Activated CD4-positive, alpha-beta T cell treated with anti-CD3 and anti-CD28 coated beads for 4 hours (primary cell): ENCODE measurements at regions not wholly inside any gene's neighbourhood (a gene's known extent, or its start where the extent isn't known, plus 50 kb on each side); places are given as distances from the start of the nearest gene placed in this dataset.

Source experiments
- DNase-seq, 2 donors: peaks; one replicate each; pipeline ENCODE4 v3.0.0-alpha.2; 2020

DNA sequence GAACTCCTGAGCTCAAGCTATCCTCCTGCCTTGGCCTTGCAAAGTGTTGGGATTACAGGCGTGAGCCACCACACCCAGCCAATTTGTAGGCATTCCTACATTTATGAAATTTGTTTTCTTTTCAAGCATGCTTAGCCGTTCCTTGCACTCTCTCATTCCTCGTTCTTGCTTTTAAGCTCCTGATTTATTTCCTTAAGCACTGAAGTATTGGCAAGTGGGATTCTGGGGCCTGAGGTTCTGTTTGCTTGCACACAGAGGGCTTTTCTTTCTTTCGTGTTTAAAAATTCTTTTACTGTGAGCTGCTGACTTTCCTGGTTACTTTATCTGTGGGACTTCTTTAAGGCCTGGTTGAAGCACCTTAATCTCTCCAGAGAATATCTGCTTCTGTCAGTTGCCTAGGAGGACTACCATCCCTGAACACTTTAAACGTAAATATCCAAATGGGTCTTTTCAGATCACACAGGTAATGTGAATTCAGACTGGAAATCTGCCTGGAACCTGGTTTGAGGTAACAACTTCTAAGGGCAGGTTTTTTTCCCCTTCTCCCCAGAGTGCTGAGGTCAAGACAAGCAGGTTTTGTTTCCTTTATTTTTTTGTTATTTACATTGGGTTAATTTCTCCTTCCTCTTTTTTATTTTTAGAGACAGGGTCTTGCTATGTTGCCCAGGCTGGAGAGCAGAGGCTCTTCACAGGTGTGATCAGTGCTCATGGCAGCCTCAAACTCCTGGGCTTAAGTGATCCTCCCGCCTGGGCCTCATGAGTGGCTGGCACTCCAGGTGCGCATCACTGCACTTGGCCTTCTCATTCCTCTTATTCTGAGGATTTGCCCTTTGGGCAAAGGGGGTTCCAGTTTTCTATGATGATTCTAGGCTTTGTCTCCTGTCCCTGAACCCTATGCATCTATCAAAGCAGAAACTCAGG is 102.9 kb downstream of the PFKFB3 start:
- no peak for DNase-seq

DNA sequence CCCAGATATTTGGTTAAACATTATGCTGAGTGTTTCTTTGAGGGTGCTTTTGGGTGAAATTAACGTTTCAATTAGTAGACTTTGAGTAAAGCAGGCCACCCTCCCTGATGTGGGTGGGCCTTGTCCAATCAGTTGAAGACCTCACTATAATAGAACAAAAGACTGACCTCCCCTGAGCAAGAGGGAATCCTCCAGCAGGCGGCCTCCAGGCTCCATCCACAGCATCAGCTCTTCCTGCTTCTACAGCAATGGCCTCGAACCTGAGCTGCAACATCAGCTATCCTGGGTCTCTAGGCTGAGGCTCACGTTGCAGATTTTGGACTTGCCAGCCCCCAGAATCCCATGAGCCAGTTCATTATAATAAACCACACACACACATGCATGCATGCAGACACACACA is 104.2 kb downstream of the PFKFB3 start:
- DNase-seq = no peak

DNA sequence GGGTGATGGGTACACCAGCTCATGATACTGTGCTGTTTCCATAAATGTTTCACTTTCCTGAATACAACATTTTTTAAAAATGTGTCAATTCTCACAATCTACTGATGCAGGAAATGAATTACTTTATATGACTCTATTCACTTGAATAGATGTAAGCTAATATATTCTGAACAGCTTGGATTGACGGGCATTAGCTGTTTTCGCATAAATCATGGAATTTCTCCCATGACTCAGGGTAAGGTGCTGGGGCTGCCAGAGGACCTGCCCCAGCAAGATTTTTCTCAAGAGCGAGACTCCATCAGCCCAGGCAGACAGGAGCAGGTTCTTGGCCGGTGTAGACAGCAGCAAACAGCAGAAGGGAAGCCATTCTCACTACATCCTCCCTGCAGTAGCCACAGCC is 107.1 kb downstream of the PFKFB3 start:
- no peak for DNase-seq

DNA sequence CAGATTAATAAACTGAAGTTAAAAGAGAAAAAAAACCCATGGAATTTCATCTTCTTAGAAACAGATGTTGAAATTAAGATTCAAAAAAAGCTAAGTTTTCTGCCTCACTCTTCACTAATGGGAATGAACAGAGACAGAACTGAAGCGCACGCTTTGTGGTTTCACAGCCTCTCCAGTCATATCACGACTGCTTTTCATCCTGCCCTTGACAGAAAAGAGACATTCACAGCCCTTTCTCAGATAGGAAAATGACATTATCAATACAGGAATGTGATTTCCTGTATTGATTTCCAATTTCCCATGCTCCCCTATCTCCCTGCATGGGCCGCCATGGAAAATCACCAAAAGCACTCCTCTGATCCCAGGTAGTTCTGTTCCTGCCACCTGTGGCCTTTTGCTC is 108.2 kb downstream of the PFKFB3 start:
- DNase-seq = no peak

DNA sequence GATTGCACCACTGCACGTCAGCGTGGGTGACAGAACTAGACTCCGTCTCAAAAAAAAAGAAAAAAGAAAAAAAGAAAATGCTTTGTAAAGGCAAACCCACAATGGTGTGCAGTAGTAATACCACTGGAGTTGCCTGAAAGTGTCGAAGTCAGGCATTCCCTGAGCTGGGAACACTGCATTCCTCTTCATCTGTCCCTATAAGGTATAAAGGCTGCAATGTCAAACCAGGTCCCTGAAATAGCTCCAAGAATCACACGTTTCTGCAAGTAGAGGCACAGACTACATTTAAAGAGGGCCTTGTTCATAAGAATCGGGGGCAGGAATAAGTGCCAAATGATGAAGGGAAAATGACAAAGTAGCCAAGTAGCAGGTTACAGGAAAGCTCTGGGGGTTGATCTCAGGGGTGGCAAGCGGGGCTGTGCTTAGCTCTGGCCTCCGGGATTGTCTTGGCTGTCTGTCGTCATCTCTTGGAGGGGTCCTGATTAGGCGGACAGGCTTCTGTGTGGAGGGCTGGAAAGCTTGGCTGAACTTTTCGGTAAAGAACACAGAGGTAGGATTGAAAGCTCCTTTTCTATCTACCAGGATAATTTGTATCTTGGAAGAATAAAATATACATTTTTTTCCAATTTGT is 109.1 kb downstream of the PFKFB3 start:
- DNase-seq = no peak

DNA sequence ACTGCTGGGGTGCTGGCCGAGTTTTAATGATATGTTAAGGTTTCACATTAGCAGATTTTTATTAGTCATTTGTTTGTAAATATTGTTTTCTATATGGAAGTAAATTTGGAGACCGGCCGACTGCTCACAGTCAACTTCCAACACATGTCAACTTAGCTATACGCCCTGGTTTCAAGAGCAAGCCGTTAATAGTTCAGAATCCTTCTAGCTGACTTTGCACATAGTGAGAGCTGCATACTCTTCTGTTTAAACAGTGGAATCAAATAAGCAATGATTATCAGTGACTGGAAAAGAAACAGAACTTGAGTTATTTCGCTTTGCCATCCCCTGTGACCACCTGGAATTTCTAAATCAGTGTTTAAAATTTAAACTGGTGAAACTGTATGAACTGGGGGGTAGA is 109.9 kb downstream of the PFKFB3 start:
- DNase-seq = no peak

DNA sequence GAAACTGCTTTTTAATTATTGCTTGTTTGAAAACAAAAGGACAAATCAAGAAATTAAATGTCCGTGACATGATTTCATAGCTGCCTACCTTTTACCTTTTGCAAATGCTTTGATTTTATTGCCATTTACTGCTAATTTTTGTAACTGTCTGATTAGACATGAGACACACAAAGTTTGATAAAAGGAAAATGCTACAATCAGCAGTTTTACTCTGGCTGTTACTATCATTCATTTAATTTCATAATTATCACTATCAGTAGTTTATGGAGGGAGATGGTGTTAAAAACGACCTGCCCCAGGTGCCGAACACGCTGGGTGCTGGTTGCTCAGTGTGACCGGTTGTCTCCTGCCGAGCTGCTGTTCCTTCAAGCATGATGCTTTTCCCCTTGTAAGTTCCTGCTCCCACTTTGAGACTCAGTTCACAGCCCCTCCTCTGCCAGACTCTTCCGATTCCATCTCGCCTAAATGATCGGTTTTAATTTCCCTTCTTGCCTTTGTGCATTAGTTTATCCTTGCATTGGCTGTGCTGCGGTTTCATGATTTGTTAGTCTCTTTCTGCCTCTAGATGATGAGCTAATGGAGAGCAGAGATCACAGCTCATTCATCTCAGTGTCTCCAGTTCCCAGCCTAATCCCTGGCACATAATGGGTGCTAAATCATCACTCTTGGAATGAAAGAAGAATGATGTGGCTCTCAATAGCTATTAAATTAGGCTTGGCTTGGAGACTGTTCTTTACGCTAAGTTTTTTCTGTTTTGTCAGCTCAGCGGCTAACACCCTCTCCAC is 110.6 kb downstream of the PFKFB3 start:
- DNase-seq = no peak

DNA sequence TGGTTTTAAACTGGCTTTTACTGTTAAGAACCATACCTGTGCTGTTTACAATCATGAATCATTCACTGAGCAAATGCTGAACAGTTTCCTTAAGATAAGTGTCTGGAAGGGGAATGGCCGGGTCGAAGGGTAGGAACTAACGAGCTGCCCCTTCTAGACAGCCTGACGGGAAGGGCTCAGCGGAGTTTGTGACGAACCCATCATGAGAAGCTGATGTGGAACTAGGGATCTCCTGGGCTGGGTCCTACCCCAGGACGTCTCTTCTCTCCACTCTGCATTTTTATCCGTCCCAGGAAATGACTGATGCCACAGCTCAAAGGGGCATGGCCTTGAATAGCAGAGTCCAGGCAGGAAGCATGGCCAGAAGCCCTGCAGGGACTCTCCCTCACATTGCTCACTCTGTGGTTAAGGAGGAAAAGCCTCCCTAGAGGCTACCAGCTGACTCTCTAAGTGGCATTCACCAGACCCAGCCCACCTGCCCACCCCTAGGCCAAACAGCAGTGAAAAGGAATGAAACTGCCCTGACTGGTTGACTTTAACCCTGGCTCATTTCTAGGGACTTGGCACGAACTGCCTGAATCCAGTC is 112.0 kb downstream of the PFKFB3 start:
- DNase-seq = no peak

DNA sequence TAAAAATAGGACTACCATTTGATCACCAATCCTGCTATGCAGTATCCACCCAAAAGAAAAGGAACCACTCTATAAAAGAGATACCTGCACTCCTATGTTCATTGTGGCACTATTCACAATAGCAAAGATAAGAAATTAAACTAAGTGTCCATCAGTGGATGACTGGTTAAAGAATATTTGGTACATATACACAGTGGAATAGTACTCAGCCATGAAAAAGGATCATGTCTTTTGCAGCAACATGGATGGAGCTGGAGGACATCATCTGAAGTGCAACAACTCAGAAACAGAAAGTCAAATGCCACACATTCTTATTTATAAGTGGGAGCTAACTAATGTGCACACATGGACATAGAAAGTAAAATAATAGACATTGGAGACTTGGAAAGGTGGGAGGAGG is 116.4 kb downstream of the PFKFB3 start:
- no peak for DNase-seq

DNA sequence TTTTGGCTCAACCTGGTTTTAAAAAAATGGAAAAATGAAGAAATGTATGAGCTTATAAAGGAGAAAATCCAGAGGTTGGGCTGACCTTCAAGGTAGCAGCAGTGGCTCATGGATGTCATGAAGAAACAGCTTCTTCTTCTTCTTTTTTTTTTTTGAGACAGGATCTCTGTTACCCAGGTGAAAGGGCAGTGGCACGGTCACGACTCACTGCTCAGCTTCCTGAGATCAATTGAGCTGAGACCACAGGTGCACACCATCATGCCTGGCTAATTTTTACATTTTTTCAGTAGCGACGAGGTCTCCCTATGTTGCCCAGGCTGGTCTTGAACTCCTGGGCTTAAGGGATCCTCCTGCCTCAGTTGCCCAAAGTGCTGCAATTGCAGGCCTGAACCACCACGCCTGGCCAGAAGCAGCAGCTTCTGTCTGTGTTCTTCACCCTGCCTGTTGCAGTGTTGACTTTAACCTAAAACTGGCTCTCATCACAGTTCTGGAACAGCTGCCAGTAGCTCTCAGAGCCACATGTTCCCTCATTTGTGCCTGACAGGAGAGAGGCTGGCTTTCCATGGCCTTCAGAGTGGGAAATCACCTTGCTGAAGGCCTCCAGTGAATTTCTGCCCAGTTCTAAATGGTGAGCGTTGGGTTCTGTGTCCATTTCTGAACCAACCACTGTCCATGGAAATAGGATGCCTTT is 117.7 kb downstream of the PFKFB3 start:
- no peak for DNase-seq

DNA sequence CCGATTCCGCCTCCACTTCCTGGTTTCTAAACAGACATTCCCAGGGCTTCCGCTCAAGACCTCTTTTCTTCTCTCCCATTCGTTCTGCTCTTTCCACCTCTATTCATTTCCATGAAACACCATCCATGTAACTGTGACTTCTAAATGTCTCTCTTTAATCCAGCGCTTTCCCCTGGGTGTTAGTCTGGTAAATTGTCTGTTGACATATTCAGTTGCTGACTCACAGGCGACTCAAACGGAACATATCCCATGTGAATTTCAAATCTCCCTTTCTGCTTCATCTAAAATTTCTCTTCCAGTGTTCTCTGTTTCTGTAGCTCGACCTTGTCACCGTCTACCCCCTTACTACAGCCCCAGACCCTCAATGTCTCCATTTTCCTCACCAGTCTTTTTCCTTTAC is 119.1 kb downstream of the PFKFB3 start:
- no peak for DNase-seq

DNA sequence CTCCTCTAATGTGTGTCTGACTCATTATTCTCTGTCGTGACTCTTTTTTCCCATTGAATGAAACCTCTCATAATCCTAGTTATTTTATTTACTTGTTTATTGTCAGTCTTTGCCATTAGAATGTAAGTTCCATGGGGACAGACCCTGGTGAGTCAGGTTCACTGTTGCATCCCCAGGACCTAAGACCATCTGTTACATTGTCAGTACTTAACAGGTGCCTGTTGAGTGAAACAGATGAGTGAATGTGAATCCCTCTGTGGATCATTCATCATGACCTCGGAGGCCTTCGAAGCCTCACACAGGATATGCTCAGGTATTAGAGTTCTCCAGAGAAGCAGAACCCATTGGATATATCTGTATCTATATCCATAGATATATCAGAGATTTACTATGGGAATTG is 120.1 kb downstream of the PFKFB3 start:
- no peak for DNase-seq

DNA sequence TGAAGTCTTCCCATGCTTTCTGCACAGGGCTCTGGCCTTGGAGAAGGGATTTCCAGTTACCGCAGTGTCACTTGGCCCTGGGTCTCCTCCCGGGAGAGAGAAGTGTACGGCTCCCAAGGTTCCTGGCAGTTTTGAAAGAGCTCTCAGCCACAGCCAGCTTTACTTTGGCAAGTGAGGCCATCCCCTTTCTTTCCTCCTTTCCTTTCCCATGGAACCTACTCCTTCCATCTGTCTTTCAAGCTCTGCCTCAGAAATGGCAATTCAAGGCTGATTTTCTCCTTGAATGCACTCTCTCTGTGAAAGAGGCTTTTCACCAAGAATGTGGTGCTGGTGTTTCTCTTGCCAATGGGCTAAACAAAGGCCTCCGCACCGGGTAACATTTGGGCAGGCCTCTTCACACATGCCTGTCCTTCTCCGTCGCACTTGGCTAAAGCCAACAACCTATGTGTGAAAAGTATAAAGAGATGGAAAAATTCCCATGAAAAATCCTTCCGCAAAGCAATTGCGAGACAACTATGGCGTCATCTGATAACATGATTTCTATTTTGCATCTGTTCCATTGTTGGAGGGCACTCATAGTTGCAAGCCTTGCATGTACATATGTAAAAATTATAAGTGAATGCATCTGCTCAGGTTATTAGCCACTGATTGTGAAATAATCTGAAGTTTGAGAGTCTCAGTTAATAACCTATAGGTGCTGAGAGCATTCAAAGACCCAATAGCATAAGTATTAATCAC is 125.4 kb downstream of the PFKFB3 start:
- no peak for DNase-seq

DNA sequence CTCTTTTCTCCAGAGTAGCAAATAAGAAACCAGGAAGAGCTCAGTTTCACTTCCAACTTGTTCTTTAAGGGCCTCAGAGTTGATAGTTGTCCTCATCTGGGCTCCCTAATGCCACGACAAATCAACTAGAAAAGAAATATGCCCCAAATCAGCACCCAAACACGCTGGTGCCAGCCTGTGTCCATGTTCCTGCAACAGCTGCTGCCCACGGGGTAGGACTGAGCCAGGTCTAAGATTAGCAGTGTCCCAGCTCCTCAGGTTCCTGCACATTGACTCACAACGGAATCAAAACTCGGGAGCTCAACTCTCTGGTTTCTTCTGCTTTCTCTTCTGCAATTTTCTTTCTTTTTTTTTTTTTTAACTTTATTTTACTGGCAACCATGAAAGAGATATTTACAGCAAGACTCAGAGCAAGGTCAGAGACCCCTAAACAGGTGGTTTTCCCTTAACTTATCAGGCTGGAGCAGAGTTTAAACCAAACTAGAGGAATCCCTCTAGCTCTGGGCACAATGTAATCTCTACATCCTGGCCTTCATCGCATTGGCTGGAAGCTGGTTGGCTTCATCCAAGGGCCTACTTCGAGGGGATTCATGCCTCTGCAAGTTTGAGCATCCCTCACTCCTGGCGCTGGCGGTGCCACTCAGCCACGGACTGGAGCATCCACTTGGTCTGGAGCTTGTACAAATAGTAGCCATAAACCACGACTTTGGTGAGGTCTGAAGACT is 126.1 kb downstream of the PFKFB3 start:
- no peak for DNase-seq

DNA sequence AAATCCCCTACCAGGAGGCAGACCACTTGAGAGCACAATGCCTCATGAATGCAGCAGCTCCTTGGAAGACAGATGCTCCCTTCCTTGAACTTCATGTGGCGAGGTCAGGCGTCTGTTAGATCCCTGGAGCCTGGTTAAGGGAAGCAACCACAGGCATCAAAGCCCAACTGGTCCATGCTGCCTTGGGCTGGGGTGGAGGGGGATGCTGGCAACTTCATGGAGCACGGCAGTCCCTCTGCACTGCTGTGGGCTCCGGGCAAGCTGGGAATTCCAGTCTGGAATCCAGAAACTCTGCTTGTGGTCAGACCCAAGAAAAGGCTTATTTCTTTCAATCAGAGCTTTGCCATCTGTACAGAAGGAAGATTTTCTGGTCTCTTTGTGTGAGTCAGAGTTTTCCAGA is 130.4 kb downstream of the PFKFB3 start:
- no peak for DNase-seq

DNA sequence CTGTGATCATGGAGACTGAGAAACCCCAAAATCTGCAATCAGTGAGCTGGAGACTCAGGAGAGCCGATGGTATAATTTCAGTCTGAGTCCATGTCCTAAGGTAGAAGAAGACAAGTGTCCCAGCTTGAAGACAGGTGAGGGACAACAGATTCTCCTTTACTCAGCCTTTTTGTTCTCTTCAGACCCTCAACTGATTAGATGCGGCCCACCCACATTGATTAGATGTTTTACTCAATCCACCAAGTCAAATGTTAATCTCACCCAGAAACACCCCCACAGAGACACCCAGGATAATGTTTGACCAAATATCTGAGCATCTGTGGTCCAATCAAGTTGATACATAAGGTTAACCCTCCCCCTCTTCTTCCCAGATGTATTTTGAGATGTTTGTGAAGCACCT is 131.2 kb downstream of the PFKFB3 start:
- DNase-seq = no peak

DNA sequence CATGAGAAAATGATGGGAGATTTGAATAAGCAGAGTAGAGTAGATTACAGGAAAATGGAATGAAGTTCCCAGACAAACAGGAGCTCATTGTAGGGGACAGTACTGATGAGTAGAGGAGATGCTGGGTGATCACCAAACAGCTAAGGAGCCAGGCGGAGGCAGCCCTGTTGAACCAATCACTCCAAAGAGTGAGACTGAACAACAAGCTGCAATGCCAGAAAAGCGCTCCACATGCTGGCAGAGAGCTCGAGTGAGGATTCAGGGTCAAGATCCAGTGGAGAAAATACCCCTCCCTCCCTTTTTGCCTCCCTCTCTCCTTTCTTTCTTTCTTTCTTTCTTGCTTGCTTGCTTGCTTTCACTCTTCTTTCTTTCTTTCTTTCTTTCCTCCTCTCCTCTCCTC is 133.3 kb downstream of the PFKFB3 start:
- no peak for DNase-seq

DNA sequence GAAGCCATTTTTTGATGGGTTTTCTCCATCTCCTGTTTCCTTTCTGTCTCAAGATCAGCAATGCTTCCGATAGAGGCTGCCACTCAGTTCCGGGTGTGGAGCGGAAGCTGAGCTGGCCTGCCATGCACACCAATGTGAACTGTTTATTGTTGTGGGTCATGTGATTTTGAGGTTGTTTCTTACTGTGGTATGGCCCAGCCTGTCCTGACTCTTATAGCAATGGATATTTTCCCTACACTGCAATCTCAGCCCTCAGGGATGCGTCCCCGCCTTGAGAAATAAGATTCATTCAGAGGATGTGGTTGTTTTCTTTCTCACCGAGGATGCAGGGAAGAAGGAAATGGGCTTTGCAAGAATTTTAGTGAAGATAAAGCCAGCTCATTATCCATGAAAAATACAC is 134.7 kb downstream of the PFKFB3 start:
- DNase-seq = no peak

DNA sequence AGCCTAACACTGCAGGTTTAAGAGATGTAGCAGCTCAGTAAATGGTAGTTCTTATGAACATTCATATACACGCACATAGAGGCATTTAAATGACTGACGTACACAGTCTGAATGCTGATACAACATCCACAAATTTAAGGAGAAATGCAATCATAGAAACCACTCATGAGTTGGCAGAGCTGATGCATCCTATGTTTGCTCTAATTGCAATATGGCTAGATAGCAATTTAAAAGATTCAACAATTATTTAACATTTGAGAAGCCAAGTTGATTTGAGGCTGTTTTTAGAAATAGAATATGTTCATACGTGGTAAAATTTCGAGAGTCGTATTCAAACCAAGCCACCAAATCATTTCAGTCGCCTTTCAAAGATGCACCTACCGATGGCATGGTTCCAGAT is 135.6 kb downstream of the PFKFB3 start:
- no peak for DNase-seq

DNA sequence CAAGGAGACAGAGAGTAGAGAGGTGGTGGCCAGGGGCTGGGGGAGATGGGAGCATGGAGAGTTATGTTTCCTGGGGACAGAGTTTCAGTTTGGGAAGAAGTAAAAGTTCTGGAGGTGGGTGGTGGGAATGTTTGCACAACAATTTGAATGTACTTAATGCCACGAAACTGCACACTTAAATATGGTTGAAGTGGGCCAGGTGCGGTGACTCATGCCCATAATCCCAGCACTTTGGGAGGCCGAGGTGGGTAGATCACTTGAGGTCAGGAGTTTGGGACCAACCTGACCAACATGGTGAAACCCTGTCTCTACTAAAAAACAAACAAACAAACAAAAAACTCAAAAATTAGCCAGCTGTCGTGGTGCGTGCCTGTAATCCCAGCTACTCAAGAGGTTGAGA is 137.2 kb downstream of the PFKFB3 start:
- DNase-seq = no peak

DNA sequence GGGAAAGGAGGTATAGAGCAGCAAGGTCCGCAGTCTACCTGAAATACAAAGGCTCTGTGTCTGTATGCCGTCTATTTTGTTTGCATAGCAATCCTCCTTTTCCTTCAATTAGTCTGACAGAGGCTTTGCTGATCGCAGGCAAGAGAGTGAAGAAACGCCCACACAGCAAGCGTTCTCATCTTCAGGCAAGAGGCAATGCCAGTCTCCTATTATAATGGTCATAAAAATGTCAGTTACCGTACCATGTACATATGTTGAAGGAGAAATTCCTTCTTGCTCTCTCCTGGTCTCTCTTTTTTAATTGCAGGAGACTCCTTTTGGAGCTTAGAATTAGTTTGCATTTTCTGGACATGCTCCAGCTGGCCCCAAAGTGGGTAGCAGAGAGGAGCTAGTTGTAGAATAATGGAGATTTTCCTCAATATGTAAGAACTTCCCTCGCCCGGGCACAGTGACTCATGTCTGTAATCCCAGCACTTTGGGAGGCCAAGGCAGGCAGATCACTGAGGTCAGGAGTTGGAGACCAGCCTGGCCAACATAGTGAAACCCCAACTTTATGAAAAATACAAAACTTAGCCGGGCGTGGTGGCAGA is 139.5 kb downstream of the PFKFB3 start:
- no peak for DNase-seq
